Upper lobe of right lung (tissue), 1 donor: ENCODE measurements at regions not wholly inside any gene's neighbourhood (a gene's known extent, or its start where the extent isn't known, plus 50 kb on each side); places are given as distances from the start of the nearest gene placed in this dataset.

ENCODE experiments used
- ATAC-seq: fragments of 200-7000 bp; cut with Tn5 transposase; one replicate; pipeline ENCODE4 v1.9.1; 2020; ENCODE audit warnings: mild to moderate bottlenecking, moderate library complexity
- DNase-seq: peaks from one replicate; pipeline ENCODE4 v3.0.0-alpha.2; 2020
- H3K27ac ChIP-seq: fragments of 200-600 bp; one replicate; pipeline ENCODE4 v1.8.0; 2022
- H3K27me3 ChIP-seq: fragments of 200-600 bp; one replicate; pipeline ENCODE4 v1.8.0; 2022; ENCODE audit warnings: mild to moderate bottlenecking
- H3K36me3 ChIP-seq: fragments of 200-600 bp; one replicate; pipeline ENCODE4 v1.8.0; 2022
- H3K4me1 ChIP-seq: fragments of 200-600 bp; one replicate; pipeline ENCODE4 v1.8.0; 2022
- H3K4me3 ChIP-seq: fragments of 200-600 bp; one replicate; pipeline ENCODE4 v1.8.0; 2022; ENCODE audit warnings: mild to moderate bottlenecking
- H3K9me3 ChIP-seq: fragments of 200-600 bp; one replicate; pipeline ENCODE4 v1.8.0; 2022
- CTCF ChIP-seq: fragments of 200-600 bp; IDR thresholded peaks from one replicate; pipeline ENCODE4 v1.8.0; 2022; ENCODE audit warnings: antibody characterized with exemption
- intact Hi-C: fragments of 100-400 bp; cut with DNase I; formaldehyde crosslinking; loops from one replicate; pipeline ENCODE4 v1.11.0; 2022
- donor health status: DM: no; HTN: yes; CAD: no; lungs with severe emphysema.

GRCh38 chr6:25042984-25043725 lies 107.4 kb upstream of the RIPOR2 start:
- DNase-seq (no peak), ATAC-seq (no peak)
- no peaks in the 10 kb centered on the region for H3K9me3 ChIP-seq
- no peak for TF ChIP-seq CTCF
- no peak overlapping the region for H3K27ac ChIP-seq
- H3K4me1 ChIP-seq = no peaks in the 10 kb centered on the region
- no peaks in the 10 kb centered on the region for H3K27me3 ChIP-seq
- no peaks in the 10 kb centered on the region for H3K36me3 ChIP-seq
- intact Hi-C loops = no loop called here
- H3K4me3 ChIP-seq = no peak overlapping the region

- Histone ChIP-seq H3K27me3 (no peaks in the 10 kb centered on the region), H3K4me1 (no peaks in the 10 kb centered on the region), H3K4me3 (no peak overlapping the region), H3K27ac (no peak overlapping the region), H3K9me3 (no peaks in the 10 kb centered on the region), H3K36me3 (no peaks in the 10 kb centered on the region)
- DNase-seq (no peak), ATAC-seq (no peak)
- intact Hi-C loops = no loop called here
- TF ChIP-seq CTCF = no peak
Measured at GRCh38 chr6:25043892-25044291, 108.1 kb upstream of the RIPOR2 start.

- H3K9me3 ChIP-seq = no peaks in the 10 kb centered on the region
- no peak overlapping the region for H3K27ac ChIP-seq
- H3K4me3 ChIP-seq = no peak overlapping the region
- intact Hi-C loops = no loop called here
- DNase-seq (no peak), ATAC-seq (no peak)
- TF ChIP-seq CTCF = no peak
- H3K36me3 ChIP-seq = no peaks in the 10 kb centered on the region
- H3K27me3 ChIP-seq = no peaks in the 10 kb centered on the region
- H3K4me1 ChIP-seq = peaks cover 6% of the 10 kb centered on the region
Measured at GRCh38 chr6:25046942-25047341, 111.2 kb upstream of the RIPOR2 start.

GRCh38 chr6:25050356-25050755 lies 114.6 kb upstream of the RIPOR2 start:
- DNase-seq = no peak
- Histone ChIP-seq H3K4me1 (peaks cover 6% of the 10 kb centered on the region), H3K27me3 (no peaks in the 10 kb centered on the region), H3K36me3 (no peaks in the 10 kb centered on the region), H3K9me3 (no peaks in the 10 kb centered on the region), H3K4me3 (no peak overlapping the region), H3K27ac (no peak overlapping the region)
- intact Hi-C loops = no loop called here
- ATAC-seq = peak; percentile 57
- TF ChIP-seq CTCF = no peak

GRCh38 chr6:25051083-25051482 lies 115.3 kb upstream of the RIPOR2 start:
- H3K4me1 ChIP-seq = peaks cover 6% of the 10 kb centered on the region
- no peaks in the 10 kb centered on the region for H3K36me3 ChIP-seq
- no peak overlapping the region for H3K4me3 ChIP-seq
- no peaks in the 10 kb centered on the region for H3K9me3 ChIP-seq
- no peaks in the 10 kb centered on the region for H3K27me3 ChIP-seq
- no peak overlapping the region for H3K27ac ChIP-seq
- ATAC-seq = no peak
- DNase-seq = no peak
- TF ChIP-seq CTCF = no peak
- intact Hi-C loops = no loop called here

GRCh38 chr6:25052181-25052580 lies 116.4 kb upstream of the RIPOR2 start:
- Histone ChIP-seq H3K27ac (no peak overlapping the region), H3K36me3 (no peaks in the 10 kb centered on the region), H3K4me3 (no peak overlapping the region), H3K9me3 (no peaks in the 10 kb centered on the region), H3K27me3 (no peaks in the 10 kb centered on the region), H3K4me1 (peaks cover 6% of the 10 kb centered on the region)
- no peak for TF ChIP-seq CTCF
- no peak for DNase-seq
- ATAC-seq = no peak
- intact Hi-C loops = no loop called here
